Stimulated activated CD8-positive, alpha-beta memory T cell treated with anti-CD3 and anti-CD28 coated beads, Interleukin-4, amount 100 ng/mL, for 1 hour (primary cell): ENCODE measurements at regions not wholly inside any gene's neighbourhood (a gene's known extent, or its start where the extent isn't known, plus 50 kb on each side); places are given as distances from the start of the nearest gene placed in this dataset.
"Not testable (repeated sequence)": the region's sequence is repeated elsewhere in the genome, so short reads cannot be mapped to it uniquely, and the experiment has no call there.

Experiments used
- DNase-seq, 2 donors: peaks; one replicate each; pipeline ENCODE4 v3.0.0-alpha.2; 2020; ENCODE audit warnings: low read depth in 2 of 2, low spot score in 1 of 2

- no peak for DNase-seq
Observed at GRCh38 chr3:27559835-27560234, 75.7 kb upstream of the SLC4A7 start.

DNA sequence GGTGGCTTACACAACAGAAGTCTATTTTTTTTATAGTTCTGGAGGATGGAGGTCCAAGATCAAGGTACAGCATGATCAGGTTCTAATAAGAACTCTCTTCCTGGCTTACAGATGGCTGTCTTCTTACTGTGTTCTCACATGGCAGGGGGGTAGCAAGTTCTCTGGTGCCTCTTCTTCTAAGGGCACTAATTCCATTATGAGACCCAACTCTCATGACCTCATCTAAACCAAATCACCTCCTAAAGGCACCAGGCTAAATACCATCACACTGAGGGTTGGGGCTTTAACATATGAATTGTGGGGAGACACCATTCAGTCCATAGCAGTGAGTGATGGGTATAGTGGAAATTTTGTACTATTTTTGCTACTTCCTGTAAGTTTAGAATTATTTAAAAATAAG, 75.2 kb upstream of the SLC4A7 start:
- DNase-seq = no peak

DNA sequence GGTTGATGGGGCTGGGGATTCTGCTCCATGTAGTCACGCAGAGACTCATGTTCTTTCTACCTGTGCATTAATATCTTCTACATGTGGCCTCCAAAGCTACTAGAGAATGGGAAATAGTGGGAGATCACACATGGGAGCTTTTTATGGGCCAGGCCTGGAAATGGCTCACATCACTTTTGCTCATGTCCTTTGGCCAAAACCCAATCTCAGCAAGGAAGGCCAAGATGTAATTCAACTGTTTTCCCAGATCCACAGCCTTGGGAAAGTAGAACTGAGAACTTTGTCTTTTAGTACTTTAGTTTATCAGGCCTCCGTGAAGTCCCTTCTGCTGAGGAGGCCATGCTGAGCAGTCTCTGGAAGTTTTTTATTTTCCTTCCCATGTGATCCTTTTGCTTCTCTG, 73.2 kb upstream of the SLC4A7 start:
- DNase-seq = no peak

DNA sequence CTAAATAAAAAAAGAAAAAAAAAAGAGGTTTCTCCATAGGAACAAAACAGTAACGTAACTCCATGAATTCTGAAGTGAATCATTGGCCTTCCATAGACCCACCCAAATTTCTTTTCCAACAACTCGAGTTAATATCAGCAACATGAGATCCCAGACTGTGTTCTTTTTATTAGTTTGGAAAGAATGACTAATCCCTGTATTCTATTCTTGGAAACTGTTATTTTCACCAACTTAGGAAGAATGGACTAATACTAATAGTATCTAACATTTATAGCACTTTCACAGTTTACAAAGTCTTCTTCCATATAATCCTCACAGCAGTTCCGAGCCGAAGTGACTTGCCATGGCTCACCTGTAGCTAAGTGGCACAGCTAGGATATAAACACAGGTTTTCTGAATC, 72.7 kb upstream of the SLC4A7 start:
- DNase-seq = no peak

GRCh38 chr3:27554706-27555105, 70.5 kb upstream of the SLC4A7 start:
- DNase-seq = no peak

GRCh38 chr3:27553886-27554540, 69.8 kb upstream of the SLC4A7 start:
- DNase-seq = no peak

DNA sequence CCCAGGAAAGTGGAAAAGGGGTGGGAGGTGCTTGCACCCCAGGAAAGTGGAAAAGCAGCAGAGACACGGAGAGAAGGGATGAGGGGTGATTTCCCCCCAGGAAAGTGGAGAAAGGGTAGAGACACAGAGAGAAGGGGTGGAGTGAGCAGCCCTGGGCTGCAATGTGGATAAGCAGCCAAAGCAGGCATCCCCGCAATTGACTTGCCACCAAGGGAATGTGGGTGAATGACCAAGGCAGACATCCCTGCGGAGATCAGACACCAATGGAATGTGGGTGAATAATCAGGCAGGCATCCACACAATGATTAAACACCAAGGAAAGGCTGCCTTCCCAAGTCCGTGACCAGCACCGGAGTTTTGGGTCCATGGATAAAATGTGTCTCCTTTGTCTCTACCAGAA, 68.5 kb upstream of the SLC4A7 start:
- DNase-seq = not testable (repeated sequence)

DNA sequence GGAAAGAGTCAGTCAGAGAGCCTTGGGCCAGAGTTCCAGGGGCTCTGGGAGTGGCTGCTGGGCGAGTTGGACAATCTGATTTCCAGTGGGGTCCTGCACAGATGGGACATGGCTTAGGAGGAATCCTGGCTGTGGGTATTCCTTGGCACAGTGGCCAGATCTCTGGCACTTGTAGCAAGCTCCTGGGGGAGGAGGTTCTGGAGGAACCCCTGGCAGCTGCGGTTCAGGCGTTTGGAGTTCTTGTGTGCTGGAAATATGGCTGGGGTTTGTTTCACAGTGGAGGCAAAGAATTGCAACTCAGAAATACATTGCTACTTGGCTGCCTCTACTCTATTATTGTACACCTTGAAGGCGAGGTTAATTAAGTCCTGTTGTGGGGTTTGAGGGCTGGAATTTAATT, 67.2 kb upstream of the SLC4A7 start:
- not testable (repeated sequence) for DNase-seq

- DNase-seq = no peak
Observed at GRCh38 chr3:27545061-27545460, 60.9 kb upstream of the SLC4A7 start.

GRCh38 chr3:27544372-27544865, 60.2 kb upstream of the SLC4A7 start:
- no peak for DNase-seq

DNA sequence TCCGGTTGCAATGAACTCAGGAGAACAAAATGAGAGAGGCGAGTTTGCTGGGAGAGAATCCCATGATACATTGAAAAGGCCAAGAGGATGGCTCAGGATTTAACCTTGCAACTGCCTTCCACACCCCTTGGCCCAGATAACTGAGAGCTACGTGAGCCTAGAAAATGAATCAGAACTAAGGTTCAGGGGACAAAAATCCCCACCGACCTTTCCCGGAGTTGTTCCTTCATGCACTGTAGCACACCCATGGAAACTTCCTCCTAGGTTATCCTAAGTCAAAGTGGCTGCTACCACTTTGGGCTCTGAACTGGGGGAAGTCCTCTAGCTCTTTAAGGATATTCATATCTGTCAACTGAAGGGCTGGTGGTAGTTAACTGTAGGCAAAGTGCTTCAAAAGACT, 58.3 kb upstream of the SLC4A7 start:
- no peak for DNase-seq

GRCh38 chr3:27540231-27540630, 56.0 kb upstream of the SLC4A7 start:
- DNase-seq = no peak

GRCh38 chr3:27536491-27536890, 52.3 kb upstream of the SLC4A7 start:
- no peak for DNase-seq

- DNase-seq = no peak
Observed at GRCh38 chr3:27535809-27536392, 51.7 kb upstream of the SLC4A7 start.

GRCh38 chr3:27533718-27534573, 49.8 kb upstream of the SLC4A7 start:
- peak in 1 of 2 donors; percentile 11 for DNase-seq
